Breast epithelium (tissue), 3 donors: ENCODE measurements at regions not wholly inside any gene's neighbourhood (a gene's known extent, or its start where the extent isn't known, plus 50 kb on each side); places are given as distances from the start of the nearest gene placed in this dataset.

Experiments used
- CTCF ChIP-seq, 3 donors: fragments of 450-650 bp; IDR thresholded peaks; one replicate each; pipeline ENCODE4 v1.5.1; 2016 to 2017; ENCODE audit warnings: antibody characterized with exemption in 3 of 3, mild to moderate bottlenecking in 3 of 3, moderate library complexity in 3 of 3
- POLR2A ChIP-seq: fragments of 450-650 bp; IDR thresholded peaks from one replicate; pipeline ENCODE4 v1.6.1; 2016; ENCODE audit warnings: antibody characterized with exemption, mild to moderate bottlenecking, moderate library complexity
- POLR2AphosphoS5 ChIP-seq, 3 donors: sonication (generic); formaldehyde crosslinking; IDR thresholded peaks; one replicate each; pipeline ENCODE4 v1.6.1; 2017; ENCODE audit warnings: antibody characterized with exemption in 3 of 3

- TF ChIP-seq POLR2AphosphoS5 (IDR thresholded peaks at IDR 0.05): no peak
- no peak for TF ChIP-seq CTCF (IDR thresholded peaks at IDR 0.05)
- no peak for TF ChIP-seq POLR2A
Observed at GRCh38 chr20:23254034-23254433, 96.6 kb upstream of the NXT1 start.
